Umbilical cord (tissue), 1 donor: ENCODE measurements at regions not wholly inside any gene's neighbourhood (a gene's known extent, or its start where the extent isn't known, plus 50 kb on each side); places are given as distances from the start of the nearest gene placed in this dataset.
A peak's percentile ranks its signal among the peaks of the same experiment; 100 is the strongest.

Source experiments
- DNase-seq: peaks from one replicate; pipeline ENCODE4 v3.0.0-alpha.2; 2015; ENCODE audit warnings: low spot score

DNA sequence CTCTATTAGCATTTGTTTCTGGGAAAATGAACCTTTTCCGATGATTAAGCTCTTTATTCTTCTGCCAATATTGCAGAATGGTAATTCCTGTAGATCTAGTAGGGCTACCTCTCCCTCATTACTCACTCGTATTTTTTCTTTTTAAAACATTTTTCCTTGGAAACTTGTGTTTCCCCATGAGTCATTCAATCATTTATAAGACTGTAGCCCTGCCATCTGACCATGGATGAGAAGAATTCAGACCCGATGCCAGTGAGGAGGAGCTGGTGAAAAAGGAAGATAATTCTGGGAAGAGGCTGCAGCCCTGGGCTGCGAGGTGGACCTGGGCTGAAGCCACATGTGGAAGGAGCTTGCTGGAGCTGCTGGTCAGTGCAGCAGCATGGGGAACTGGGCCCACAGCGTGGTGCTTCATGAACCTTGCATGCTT lies 242.8 kb downstream of the KLF6 start:
- DNase-seq: peak; percentile 69

- no peak for DNase-seq
Measured at GRCh38 chr10:3539696-3540383, 245.2 kb downstream of the KLF6 start.

DNA sequence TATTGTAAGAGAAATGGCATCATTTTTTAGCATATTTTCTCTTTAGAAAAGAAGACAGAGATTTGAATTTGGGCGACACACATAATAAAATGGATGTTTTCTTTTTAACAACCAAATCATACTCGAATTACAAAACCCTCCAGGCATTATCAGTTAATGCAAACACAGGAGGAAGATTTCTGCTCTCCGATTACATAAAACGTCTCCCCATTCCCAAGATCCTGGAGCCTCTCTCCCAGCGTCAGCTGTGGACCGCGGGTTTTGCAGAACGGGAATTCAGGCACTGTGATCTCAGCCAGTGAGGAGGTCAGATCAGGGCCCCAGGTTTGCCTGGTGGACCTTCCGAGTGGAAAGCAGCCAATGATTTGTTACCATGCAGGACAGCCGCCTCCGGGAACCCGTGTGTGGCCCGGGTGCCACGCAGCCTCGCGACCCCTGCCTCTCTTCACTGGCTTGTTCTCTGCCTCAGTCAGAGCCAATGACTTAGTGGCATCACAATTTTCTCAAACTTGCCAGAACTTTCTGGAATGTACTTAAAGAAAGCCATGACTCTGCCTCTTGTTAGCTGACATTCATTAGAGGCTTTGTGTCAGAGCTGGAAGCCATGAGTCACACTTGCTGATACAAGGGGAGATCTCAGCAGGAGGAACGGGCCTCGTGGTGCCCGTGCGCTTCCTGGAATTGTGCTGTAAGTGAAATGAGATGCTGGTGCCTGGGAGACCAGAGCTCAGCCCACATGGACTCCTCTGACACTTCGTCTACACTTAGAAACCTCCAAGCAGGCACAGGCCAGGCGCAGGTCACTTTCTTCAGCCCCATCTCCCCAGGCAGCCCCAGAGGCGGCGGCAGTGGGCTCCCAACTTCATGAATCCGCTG lies 246.1 kb downstream of the KLF6 start:
- peak; percentile 92 for DNase-seq

GRCh38 chr10:3538291-3538655 lies 246.7 kb downstream of the KLF6 start:
- DNase-seq: peak; percentile 82

DNA sequence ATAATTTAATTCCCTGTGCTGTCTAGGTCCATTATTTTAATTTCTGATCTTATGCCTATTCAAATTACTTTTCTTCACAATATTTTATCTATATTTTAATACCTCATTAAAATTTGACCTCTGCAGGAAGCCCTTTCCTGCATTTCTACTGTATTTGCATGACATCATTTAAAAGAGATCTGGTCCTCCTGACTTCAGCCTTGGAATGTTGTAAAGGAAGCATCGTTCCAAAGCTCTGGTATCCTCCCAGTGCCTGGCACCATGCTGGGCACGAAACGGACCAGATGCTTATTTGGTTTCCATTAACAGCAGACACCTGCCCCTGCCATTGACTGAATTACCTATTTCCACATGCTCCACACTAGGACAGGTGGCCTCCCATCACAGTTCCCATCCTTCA lies 247.5 kb downstream of the KLF6 start:
- no peak for DNase-seq

GRCh38 chr10:3535001-3535400 lies 250.0 kb downstream of the KLF6 start:
- no peak for DNase-seq

DNA sequence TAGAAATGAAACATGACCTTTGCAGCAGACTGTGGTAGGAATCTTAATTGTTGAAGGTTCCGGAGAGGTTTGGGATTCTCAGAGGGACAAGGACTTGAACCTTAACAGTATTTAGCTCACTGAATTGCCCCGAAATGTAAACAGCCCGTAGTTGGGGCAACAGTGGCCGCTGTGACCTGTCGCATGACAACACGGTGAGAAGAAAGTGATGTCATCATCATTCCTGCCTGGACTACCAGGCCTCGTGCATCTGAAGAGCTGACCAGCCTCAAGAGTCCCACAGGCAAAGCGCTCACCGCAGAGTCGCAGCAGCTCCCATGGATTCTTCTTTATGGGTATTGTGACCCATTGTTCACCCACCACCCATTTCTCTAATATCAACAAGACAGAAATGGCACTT lies 250.6 kb downstream of the KLF6 start:
- DNase-seq: no peak

DNA sequence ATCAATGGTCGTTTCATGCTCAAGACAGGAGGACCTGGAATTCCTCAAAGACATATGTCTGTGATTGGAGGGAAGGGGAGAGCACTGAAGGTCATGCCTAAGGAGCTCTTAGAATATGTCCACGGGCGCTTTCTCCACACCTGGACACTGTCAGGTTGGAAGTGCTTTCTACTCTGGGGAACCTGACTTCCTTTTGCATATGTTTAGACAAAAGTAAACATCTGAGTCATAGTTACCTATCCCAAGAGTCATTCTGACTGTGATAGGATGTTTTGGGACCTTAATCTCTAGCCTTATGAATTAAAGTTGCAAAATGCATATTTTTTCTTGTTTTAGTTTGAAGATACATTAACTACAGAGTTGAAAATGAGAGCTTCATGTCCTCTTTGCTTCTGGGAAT lies 251.7 kb downstream of the KLF6 start:
- no peak for DNase-seq

- DNase-seq: no peak
Measured at GRCh38 chr10:3532644-3533043, 252.4 kb downstream of the KLF6 start.

GRCh38 chr10:3531670-3532069 lies 253.3 kb downstream of the KLF6 start:
- DNase-seq: no peak

DNA sequence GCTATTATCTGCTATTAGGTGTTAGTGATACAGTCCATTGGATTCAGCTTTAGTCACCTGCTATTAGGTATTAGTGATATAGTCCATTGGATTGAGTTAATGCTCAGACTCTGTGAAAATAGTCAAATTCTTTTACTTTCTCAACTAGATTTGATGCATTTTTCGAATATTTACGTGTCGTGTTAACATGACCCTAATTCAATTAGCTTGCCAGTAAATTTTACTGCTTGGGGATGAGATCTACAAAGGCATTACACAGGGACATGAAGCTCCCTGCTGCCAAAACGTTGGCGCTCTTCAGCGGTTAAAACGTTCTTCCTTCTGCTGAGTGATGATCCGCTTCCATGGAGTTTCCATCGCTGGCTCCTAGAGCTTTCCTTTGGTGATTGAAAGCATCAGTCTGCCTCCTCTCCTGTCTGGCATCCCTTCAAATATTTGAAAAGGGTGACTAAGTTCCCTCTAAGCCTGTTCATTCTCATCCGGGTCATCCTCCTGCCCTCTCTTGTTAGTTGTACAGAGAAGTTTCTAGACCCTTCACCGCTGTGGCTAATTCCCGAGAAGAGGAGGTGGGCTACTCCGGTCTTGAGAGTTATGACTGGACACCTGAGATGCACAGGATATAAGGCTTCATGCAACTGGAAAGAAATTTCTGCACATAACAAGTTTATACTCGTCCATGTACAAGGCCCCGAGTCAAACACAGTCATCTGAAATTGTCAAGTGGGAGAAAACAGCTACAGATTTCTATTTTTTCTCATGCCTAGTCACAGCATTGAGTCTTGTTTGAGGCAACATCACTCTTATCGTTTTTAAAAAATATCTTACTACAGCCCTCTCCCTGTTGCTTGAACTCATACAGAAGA lies 254.0 kb downstream of the KLF6 start:
- DNase-seq: no peak

GRCh38 chr10:3530346-3530745 lies 254.7 kb downstream of the KLF6 start:
- peak; percentile 57 for DNase-seq

DNA sequence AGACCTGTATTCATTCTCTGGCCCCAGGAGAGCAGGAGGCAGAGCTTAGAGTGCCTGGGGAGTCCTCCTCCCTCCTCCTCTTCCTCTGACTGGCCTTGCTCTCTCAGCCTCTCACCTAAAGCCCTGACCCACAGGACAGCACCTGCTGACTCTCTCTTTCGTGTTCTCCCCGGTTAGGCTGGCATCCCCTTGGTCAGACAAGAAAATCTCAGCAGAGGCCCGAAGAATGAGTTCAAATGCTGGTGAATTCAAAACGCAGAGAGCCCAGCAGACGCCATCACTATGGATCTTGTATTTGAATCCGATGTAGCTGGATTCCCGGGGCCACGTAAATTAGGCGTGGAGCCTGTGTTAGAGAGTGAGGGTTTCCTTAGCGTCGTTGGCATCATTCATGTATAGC lies 255.3 kb downstream of the KLF6 start:
- no peak for DNase-seq

GRCh38 chr10:3528823-3529403 lies 256.1 kb downstream of the KLF6 start:
- DNase-seq: no peak

DNA sequence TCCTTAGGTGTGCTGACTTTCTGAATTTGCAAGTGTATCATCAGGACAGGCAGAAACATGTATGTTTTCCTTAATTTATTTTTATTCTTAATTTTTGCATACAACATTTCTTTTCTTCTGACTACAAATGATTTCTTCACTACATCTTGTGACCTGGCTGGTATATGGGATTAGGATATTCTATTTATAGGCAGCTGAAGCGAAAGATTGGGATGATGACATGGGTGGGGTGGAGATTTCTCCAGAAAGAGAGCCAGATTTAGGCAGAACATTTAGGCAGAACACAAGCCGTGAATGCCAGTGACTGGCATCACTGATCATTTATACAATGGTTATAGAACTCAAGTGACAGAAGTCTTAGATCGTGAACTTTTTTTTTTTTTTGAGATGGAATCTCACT lies 256.7 kb downstream of the KLF6 start:
- no peak for DNase-seq

GRCh38 chr10:3527869-3528268 lies 257.1 kb downstream of the KLF6 start:
- peak; percentile 52 for DNase-seq

DNA sequence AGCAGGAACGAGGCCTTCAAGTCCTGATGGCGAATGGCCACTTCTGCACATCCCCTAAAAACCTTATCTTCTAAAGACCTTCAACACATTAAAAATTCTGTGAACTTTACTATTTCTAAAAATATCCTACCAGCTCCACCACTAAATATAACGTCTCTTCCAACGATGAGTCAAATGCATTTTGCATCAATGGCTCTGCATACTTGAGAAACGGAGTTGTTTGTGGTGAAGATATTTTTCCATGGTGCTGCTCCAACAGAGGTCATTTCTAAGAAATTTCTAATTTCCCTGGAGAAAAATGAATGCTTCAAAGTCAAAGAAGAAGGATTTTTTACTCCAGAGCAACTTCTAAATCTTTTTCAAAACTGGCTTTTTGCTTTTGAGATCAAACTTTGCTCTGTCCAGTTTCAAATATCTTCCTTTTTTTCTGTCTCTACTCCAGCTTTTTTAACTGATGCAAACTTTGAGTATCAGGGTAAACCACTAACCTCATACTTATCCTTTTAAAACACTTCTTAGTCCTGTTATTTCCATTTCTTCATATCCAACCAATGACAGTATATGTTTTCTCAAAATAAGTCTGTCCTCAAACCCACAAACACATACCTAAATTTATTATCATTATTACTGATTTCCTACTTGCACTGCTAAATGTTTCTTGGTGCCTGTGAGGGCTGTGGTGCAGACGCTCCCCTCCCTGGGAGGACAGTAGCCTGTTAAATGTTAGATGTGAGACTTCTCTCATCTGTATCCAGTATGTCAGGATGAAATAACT lies 258.1 kb downstream of the KLF6 start:
- peak; percentile 84 for DNase-seq

- peak; percentile 86 for DNase-seq
Measured at GRCh38 chr10:3525832-3526449, 259.1 kb downstream of the KLF6 start.

GRCh38 chr10:3524086-3524960 lies 260.7 kb downstream of the KLF6 start:
- peak; percentile 36 for DNase-seq
